ENCODE measurements at regions not wholly inside any gene's neighbourhood (a gene's known extent, or its start where the extent isn't known, plus 50 kb on each side); places are given as distances from the start of the nearest gene placed in this dataset.

GRCh38 chr4:130293692-130294091 lies 1197.7 kb downstream of the C4orf33 start:
- TF ChIP-seq CTCF (IDR thresholded peaks at IDR 0.05; ENCODE audit: poor library complexity, severe bottlenecking) (no peak), TAF1 (IDR thresholded peaks at IDR 0.05; ENCODE audit: low read depth) (no peak), EP300 (conservative IDR thresholded peaks at IDR 0.05; ENCODE audit: poor library complexity, severe bottlenecking) (no peak), POLR2AphosphoS5 (IDR thresholded peaks at IDR 0.05) (no peak), RAD21 (conservative IDR thresholded peaks at IDR 0.05) (no peak)

Measured in neural cell (in vitro differentiated cells).